H54 (cell line): ENCODE measurements at regions not wholly inside any gene's neighbourhood (a gene's known extent, or its start where the extent isn't known, plus 50 kb on each side); places are given as distances from the start of the nearest gene placed in this dataset.
"Not testable (repeated sequence)": the region's sequence is repeated elsewhere in the genome, so short reads cannot be mapped to it uniquely, and the experiment has no call there.

Experiments used
- DNase-seq: peaks from one replicate; pipeline ENCODE4 v3.0.0; 2011; ENCODE audit warnings: low spot score, mixed read lengths; ENCODE audit not compliant: insufficient read length
- FAIRE-seq: peaks from 3 replicates; lab custom pipeline; 2011; peaks lifted over from hg19 to GRCh38; lab: Jason Lieb, UNC
- POLR2A ChIP-seq: IDR thresholded peaks from 2 replicates; pipeline ENCODE4 v1.6.1; 2011; ENCODE audit warnings: low read depth, mild to moderate bottlenecking, low read length

DNA sequence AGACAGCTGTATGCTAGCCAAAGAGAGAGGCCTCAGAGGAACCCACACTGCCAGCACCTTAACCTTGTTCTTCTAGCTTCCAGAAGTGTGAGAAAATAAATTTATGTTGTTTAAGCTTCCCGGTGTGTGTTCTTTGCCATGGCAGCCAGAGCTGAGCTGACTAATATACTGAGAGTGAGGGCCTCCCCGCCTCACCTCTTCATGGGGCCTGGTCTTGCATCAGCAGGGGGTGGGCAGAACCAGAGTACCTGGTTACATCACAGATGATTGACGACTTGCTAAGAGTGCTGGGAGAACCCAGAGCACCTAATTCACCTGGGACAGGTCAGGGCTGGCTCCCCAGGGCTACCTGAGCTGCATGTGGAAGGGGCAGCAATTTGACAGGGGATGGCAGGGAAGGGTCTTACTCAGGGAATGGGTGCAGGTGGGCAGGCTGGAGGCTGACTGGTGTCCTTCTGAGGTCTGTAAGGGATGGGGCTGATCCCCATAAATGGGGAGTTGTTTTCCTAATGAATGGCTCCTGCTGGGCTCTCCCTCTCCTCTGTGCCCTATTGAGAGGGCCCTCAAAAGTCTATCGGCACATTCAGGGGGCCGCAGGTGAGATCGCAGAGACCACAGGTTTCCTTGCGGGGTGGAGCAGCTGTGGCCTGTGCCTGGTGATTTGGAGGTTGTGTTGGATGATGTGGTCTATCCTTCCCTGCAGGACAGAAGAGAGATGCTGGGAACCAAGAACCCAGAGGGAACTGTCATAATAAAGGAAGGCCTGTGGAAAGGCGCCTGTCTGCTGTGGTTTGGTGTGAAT lies 60.6 kb upstream of the ETV3 start:
- no peak for FAIRE-seq

DNA sequence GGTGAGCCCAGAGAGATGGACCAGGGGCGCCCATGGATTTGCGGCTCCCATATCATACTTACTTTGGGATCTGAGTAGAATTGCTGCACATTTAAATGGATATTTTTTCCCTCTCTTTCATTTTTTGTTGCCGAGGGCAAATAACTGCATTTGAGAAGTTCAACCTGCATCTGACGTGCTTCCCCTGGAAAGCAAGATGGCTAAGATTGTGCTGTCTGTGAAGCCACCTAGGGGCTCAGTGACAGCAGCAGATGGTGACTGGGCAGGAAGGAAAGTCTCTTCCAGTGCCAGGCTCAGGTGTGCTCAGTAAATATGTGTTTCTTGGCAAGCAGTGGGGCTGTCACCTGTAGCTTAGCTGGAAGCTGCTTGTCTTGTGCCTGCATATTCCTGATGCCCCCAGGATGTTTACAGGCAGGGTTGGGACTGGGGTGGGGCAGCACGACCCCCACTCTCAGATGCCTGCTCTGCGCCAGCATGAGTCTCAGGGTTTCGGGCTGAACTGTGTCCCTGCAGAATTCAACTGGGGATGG lies 59.8 kb upstream of the ETV3 start:
- TF ChIP-seq POLR2A, result no peak
- FAIRE-seq, result no peak
- no peak for DNase-seq

More for the DNA sequence above, 60.6 kb upstream of the ETV3 start:
- no peak for TF ChIP-seq POLR2A
- DNase-seq, result no peak

DNA sequence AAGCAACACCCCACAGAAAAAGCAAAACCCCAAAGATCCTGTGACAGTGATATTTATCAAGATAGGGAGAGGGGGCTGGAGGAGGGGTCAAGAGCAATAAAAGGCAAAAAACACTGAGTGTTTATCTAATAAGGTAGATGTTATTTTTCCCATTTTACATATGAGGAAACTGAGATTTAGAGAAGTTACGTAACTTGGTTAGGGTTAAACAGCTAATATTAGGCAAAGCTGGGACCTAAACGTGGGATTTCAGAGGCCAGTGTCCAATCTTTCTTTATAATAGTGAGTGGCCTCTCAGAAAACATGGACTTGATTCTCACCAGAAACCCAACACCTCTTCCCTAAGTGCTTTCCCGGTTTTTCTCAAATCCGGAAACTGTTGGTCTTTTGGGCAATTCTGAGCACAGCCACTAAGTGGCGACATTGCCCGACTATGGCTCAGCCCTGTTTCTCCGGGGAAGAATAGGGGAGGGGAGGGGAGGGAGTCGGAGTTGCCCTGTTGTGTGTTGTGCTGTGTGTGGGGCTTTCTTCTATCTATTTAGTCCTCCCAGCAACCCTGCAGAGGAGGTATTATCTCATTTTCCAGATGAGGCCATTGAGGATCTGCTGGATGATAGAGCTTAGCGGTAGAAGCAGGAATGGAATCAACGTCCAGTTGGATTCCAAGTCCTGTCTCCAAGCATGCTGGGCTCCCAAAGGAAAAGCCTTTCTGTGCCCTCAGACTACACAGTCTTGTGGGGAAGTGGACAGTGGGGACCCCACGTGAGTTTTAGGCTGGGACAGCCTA lies 58.7 kb upstream of the ETV3 start:
- not testable (repeated sequence) for FAIRE-seq

DNA sequence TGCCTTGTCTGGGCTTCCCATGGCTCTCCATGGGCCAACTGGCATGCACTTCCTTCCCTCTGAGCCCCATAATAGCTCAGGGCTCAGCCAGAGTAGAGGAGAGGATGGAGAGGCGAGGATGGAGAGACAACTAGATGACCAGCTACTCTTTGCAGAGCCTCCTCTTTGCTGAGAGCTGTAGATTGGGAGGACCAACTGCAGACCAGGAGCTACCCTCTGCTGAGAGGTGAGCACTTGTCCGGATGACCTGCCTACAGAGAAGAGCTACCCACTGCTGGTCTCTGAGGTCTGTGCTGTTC lies 58.0 kb upstream of the ETV3 start:
- FAIRE-seq, result no peak
- DNase-seq, result no peak
- no peak for TF ChIP-seq POLR2A

More for the DNA sequence above, 58.7 kb upstream of the ETV3 start:
- not testable (repeated sequence) for DNase-seq

DNA sequence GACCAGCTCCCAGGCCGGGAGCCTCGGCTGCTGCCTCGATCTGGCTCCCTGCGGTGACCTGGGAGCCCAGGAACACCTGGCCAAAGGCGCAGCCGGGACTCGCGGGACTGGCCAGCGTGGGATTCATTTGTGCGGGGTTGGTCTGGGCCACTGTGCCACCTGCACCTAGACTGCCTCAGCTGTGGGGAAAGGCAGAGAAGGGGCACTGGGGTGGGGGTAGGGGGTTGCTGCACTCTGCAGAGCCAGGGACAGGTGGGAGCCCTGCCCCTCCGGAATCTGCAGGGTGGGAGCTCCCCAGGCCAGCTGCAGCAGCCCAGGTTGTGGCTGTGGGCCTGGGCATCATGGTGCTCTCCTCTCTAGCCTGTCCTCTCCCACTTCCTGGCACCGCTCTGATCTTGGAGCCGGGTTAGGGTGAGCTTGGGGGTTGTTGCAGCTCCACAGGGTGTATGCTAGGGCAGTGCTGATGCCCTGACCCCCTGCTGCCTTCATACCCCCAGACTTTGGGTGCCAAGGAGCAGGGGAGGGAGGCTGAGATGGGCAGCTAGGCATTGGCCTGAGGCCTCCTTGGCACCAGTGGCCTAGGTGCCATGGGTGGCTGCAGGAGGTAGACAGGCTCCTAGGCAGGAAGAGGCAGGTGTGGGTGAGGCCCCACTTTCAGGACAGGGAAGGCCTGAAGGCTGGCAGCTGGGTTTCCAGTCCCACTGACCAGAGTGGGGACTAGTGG lies 57.5 kb upstream of the ETV3 start:
- DNase-seq (no peak), FAIRE-seq (no peak)
- TF ChIP-seq POLR2A, result no peak

DNA sequence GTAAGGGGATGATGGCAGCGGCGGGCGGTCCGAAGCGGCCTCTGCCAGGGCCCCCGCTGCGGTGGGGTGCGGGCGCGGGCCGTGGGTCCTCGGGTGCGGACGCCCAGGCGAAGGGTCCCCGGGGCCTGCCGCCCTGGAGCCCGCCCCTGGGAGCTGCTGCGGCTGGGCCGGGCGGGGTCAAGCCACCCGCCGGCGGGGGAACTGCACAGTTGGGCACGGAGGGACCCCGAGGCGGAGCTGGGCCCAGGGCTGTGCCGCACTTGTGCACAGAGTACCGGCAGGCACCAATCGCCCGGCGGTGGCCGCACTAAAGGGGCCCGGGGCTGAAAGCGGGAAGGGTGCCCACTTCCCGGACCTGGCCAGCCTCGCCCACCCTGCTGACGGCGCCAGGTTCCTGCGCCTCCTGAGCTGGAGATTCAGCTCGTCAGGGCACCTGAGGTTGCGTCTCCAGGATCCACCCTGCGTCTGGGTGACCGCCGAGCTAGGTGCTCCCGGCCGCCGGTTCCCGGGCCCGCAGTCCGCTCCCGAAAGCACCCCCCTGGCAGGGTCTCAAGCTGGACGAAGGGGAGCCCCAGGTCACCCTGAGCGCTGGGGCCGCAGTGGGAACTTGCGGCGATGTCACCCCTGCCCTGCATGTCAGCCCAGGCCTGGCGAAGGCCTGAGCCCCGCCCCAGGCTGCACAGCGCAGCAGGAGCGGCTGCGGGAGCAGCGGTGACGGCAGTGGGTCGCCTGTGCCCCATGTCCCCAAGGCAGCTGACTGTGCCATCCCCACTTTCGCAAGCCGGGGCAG lies 56.7 kb upstream of the ETV3 start:
- FAIRE-seq (no peak), DNase-seq (no peak)
- no peak for TF ChIP-seq POLR2A

DNA sequence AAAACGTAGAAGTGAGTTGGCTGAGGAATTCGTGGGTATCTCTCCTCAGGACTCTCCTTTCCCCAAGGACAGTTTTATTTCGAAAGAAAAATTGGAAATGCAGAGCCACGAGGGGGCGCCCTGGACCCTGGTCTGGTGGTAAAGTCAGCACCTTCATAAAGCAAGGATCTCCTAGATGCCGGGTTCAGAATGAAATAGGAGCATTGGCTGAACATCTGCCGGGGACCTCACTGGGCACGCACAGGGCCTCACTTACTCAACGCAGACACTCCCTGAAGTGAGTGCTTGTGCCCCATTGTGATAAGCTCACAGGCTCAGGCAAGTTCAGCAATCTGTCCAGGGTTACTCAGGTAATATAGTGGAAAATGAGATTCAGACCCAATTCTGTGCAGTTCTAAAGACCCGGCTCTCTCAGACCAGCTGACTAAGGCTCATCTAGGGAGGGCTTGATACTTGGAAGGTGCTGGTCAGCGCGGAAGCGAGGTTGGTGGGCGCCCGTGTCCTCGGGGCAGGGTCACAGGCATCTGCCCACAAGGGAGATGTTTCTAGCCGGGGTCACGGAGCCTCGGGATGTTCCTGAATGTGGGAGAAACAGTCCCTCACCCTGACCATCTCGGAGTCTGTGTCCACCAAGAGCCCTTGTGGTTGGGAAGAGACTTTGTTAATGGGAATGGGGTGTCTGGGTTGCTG lies 55.7 kb upstream of the ETV3 start:
- no peak for FAIRE-seq
- peak; percentile 67 for DNase-seq
- TF ChIP-seq POLR2A, result no peak

DNA sequence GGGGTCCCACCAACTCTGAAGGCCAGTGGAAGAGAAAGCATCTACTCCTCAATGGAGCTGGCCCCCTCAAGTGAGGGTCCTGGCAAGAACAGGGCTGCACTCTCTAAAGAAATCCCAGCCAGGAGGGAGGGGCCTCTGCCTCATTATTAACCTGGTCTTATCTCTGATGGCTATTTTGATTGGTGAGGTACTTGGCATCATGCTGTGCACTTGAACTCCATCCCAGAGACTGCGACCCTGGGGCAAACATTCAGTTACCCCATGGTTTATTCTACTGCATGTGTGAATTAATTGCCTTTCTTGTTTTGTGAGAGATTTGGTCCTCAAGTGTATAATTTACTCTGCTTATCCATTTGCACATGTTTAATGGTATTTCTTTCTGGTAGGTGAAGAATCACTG lies 55.0 kb upstream of the ETV3 start:
- FAIRE-seq, result no peak
- TF ChIP-seq POLR2A, result no peak
- no peak for DNase-seq

DNA sequence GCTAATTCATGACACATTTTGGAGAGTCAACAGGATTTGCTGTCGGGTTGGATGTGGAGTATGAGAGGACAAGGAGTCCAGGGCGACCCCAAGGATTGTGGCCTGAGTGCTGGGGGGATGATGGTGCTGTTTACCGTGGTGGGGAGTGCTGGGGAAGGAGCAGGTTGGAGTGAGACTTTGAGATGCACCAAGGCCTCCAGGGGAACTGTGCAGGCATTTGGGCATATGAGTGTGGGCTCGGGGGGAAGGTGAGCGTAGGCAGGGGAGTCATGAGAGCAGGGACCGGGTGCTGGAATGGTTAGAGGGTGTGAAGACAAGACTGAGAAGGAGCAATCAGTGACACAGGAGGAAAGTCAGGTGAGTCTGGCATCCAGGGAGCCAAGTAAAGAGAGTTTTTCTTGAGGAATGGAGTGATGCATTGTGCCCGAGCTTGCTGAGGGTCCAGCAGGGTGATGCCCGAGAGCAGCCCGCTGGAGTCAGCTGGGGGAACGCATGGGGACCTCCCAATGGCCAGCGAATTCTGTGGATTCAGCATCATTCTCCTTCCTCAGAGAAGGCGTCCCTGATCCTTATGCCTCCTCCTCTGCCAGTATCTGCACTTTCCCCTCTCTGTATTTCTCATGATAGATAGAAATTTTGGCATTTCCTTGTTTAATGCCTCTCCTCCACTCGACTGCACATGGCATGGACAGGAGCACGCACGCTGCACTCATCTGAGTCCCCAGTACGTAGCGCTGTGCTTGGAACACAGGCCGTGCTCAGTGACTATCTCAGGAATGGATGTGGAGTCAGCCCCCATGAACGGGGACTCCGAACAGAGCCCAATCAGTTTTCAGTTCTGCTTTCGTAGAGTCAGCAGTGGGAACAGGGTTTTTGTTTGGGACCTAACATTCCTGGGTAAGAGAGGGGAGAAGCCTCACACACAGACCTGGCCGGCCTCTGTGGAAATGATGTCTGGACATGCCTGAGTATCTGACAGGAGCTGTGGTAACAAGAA lies 52.1 kb upstream of the ETV3 start:
- DNase-seq (no peak), FAIRE-seq (no peak)
- no peak for TF ChIP-seq POLR2A

DNA sequence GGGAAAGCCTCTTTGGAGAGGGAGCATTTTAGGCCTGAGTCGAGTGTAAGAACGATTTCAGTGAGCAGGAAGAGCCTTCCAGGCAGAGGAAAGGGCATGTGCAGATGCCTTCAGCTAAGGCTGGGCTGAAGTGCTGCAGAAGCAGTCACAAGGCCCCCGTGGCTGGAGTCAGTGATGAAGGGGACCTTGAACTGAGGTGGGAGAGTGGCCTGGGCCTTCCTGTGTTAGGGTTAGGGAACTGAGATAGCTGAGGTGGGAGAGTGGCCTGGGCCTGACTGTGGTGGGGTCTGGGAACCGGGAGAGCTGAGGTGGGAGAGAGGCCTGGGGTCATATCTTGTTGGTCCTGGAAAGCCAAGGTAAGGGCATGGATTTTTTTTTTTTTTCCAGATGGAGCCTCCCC lies 50.9 kb upstream of the ETV3 start:
- TF ChIP-seq POLR2A, result no peak
- FAIRE-seq (no peak), DNase-seq (no peak)
